MM.1S (cell line): ENCODE measurements at regions not wholly inside any gene's neighbourhood (a gene's known extent, or its start where the extent isn't known, plus 50 kb on each side); places are given as distances from the start of the nearest gene placed in this dataset.

Experiments used
- DNase-seq: peaks from one replicate; pipeline ENCODE4 v3.0.0-alpha.2; 2015
- H2AFZ ChIP-seq: fragments of 300-600 bp; sonication (generic); 2 replicates; pipeline ENCODE4 v1.6.0; 2016; ENCODE audit warnings: antibody characterized with exemption, low read length
- H3F3A ChIP-seq: fragments of 300-600 bp; sonication (generic); 2 replicates; pipeline ENCODE4 v1.6.1; 2016; ENCODE audit warnings: mild to moderate bottlenecking, antibody characterized with exemption, low read length, moderate library complexity, mixed read lengths; ENCODE audit not compliant: insufficient read depth
- H3K27ac ChIP-seq: fragments of 300-600 bp; sonication (generic); 2 replicates; pipeline ENCODE4 v1.5.1; 2016; ENCODE audit warnings: mild to moderate bottlenecking, low read length
- H3K27me3 ChIP-seq: fragments of 300-600 bp; sonication (generic); replicated peaks from 2 replicates; pipeline ENCODE4 v1.6.0; 2016; ENCODE audit warnings: low read length; ENCODE audit not compliant: insufficient read depth
- H3K36me3 ChIP-seq: fragments of 300-600 bp; sonication (generic); replicated peaks from 2 replicates; pipeline ENCODE4 v1.6.1; 2016; ENCODE audit warnings: mild to moderate bottlenecking, low read length, mixed read lengths; ENCODE audit not compliant: insufficient read depth
- H3K4me1 ChIP-seq: fragments of 300-600 bp; sonication (generic); 2 replicates; pipeline ENCODE4 v1.6.1; 2016; ENCODE audit warnings: low read length, mixed read lengths
- H3K4me2 ChIP-seq: fragments of 300-600 bp; sonication (generic); 2 replicates; pipeline ENCODE4 v1.6.0; 2016; ENCODE audit warnings: low read depth, low read length
- H3K4me3 ChIP-seq: fragments of 300-600 bp; sonication (generic); 2 replicates; pipeline ENCODE4 v1.5.1; 2016; ENCODE audit warnings: low read length, mixed read lengths
- H3K79me2 ChIP-seq: fragments of 300-600 bp; sonication (generic); 2 replicates; pipeline ENCODE4 v1.6.1; 2016; ENCODE audit warnings: mixed run types, low read length, mixed read lengths
- H3K9ac ChIP-seq: fragments of 300-600 bp; sonication (generic); 2 replicates; pipeline ENCODE4 v1.6.1; 2016; ENCODE audit warnings: low read length, mixed read lengths
- H3K9me2 ChIP-seq: fragments of 300-600 bp; sonication (generic); replicated peaks from 2 replicates; pipeline ENCODE4 v1.6.1; 2016; ENCODE audit warnings: mild to moderate bottlenecking, low read length, mixed read lengths; ENCODE audit not compliant: insufficient read depth
- H3K9me3 ChIP-seq: fragments of 300-600 bp; sonication (generic); replicated peaks from 2 replicates; pipeline ENCODE4 v1.6.1; 2016; ENCODE audit warnings: mild to moderate bottlenecking, low read length, mixed read lengths; ENCODE audit not compliant: insufficient read depth
- H4K20me1 ChIP-seq: fragments of 300-600 bp; sonication (generic); 2 replicates; pipeline ENCODE4 v1.6.1; 2016; ENCODE audit warnings: mild to moderate bottlenecking, low read length, moderate library complexity, mixed read lengths; ENCODE audit not compliant: insufficient read depth
- CTCF ChIP-seq: fragments of 300-600 bp; sonication (generic); IDR thresholded peaks from 2 replicates; pipeline ENCODE4 v1.5.1; 2016; ENCODE audit warnings: antibody characterized with exemption, low read length, mixed read lengths
- EZH2 ChIP-seq: fragments of 300-600 bp; sonication (generic); optimal IDR thresholded peaks from 2 replicates; pipeline ENCODE3; 2017; ENCODE audit warnings: low read depth, mild to moderate bottlenecking, antibody characterized with exemption, low read length, mixed read lengths
- EZH2phosphoT487 ChIP-seq: fragments of 300-600 bp; sonication (generic); IDR thresholded peaks from 2 replicates; pipeline ENCODE4 v1.6.1; 2018; ENCODE audit warnings: antibody characterized with exemption, low read length

- Histone ChIP-seq H3K4me3 (no peak overlapping the region), H3K27me3 (no peaks in the 10 kb centered on the region), H4K20me1 (no peaks in the 10 kb centered on the region), H3K4me1 (no peaks in the 10 kb centered on the region), H3K9me2 (no peaks in the 10 kb centered on the region), H3K4me2 (no peak overlapping the region), H3K9ac (no peak overlapping the region), H3K36me3 (no peaks in the 10 kb centered on the region), H3K9me3 (no peaks in the 10 kb centered on the region), H3K27ac (no peak overlapping the region), H2AFZ (no peak overlapping the region), H3F3A (no peaks in the 10 kb centered on the region), H3K79me2 (no peaks in the 10 kb centered on the region)
- TF ChIP-seq CTCF: no peak
- TF ChIP-seq EZH2phosphoT487: no peak
- no peak for TF ChIP-seq EZH2
- no peak for DNase-seq
Observed at GRCh38 chr2:103288696-103289095, 526.9 kb downstream of the TMEM182 start.

GRCh38 chr2:103289105-103289725 lies 527.4 kb downstream of the TMEM182 start:
- Histone ChIP-seq H3K79me2 (no peaks in the 10 kb centered on the region), H3F3A (no peaks in the 10 kb centered on the region), H3K9ac (no peak overlapping the region), H4K20me1 (no peaks in the 10 kb centered on the region), H3K9me3 (no peaks in the 10 kb centered on the region), H3K4me3 (no peak overlapping the region), H3K27me3 (no peaks in the 10 kb centered on the region), H3K4me2 (no peak overlapping the region), H3K27ac (no peak overlapping the region), H2AFZ (no peak overlapping the region), H3K36me3 (no peaks in the 10 kb centered on the region), H3K4me1 (no peaks in the 10 kb centered on the region), H3K9me2 (no peaks in the 10 kb centered on the region)
- DNase-seq: no peak
- TF ChIP-seq EZH2phosphoT487: no peak
- TF ChIP-seq CTCF: no peak
- no peak for TF ChIP-seq EZH2

GRCh38 chr2:103292573-103292972 lies 530.7 kb downstream of the TMEM182 start:
- Histone ChIP-seq H2AFZ (no peak overlapping the region), H3K4me1 (no peaks in the 10 kb centered on the region), H3K36me3 (no peaks in the 10 kb centered on the region), H3K9me2 (no peaks in the 10 kb centered on the region), H3K9me3 (no peaks in the 10 kb centered on the region), H3K4me2 (no peak overlapping the region), H3K27me3 (no peaks in the 10 kb centered on the region), H3K4me3 (no peak overlapping the region), H4K20me1 (no peaks in the 10 kb centered on the region), H3K27ac (no peak overlapping the region), H3K9ac (no peak overlapping the region), H3F3A (no peaks in the 10 kb centered on the region), H3K79me2 (no peaks in the 10 kb centered on the region)
- no peak for DNase-seq
- TF ChIP-seq CTCF: no peak
- TF ChIP-seq EZH2phosphoT487: no peak
- TF ChIP-seq EZH2: no peak
